ENCODE measurements at regions not wholly inside any gene's neighbourhood (a gene's known extent, or its start where the extent isn't known, plus 50 kb on each side); places are given as distances from the start of the nearest gene placed in this dataset.

DNA sequence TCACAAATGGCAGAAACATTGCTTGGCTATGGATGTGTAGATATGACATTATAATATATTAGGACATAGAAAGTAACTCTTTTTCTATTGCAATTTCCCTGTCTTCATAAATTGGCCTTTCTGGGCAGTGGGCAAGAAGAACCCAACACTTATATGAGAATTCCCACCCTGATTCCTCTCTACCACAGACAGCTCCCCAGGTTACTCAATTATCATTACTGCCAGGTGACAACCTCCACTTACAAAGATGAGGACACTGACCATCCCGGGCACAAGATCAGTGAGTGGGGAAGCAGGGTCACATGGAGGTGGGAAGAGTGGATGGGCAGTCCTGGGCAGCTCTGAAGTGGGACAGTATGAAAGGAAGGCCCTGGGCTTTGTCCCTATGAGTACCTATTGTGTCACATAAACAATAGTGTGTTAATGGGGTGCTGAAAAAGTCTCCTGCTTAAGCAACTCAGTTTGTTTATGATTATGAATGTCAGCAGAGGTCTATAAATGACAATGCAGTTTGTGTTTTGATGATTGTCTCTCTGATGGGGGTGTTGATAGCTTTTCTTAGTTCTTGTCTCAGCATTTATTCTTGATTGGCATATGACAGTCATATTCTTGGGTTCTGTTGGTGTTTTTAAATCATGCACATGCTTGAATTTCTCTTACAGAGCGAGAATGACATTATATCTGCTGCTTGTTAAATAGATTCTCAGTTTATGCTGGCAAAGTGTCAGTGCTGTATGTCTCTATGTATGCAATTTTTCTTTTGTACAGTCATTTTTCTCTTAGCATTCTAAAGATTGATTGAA, 99.9 kb downstream of the SLIT2 start:
- Histone ChIP-seq H3K79me2 (replicated peaks; ENCODE audit: insufficient read depth) (no peaks in the 10 kb centered on the region), H4K20me1 (replicated peaks; ENCODE audit: insufficient read depth) (no peaks in the 10 kb centered on the region), H3K4me3 (no peak overlapping the region), H3K4me1 (ENCODE audit: insufficient read depth) (peaks cover 16% of the 10 kb centered on the region), H3K36me3 (ENCODE audit: insufficient read depth) (no peaks in the 10 kb centered on the region), H2AFZ (no peak overlapping the region), H3K27me3 (ENCODE audit: insufficient read depth) (no peaks in the 10 kb centered on the region), H3K9me2 (ENCODE audit: insufficient read depth) (no peaks in the 10 kb centered on the region), H3F3A (replicated peaks; ENCODE audit: low read depth) (no peaks in the 10 kb centered on the region), H3K27ac (ENCODE audit: low read depth) (no peak overlapping the region), H3K4me2 (no peak overlapping the region)
- Mint-ChIP-seq H3K27ac (no peak overlapping the region), H3K4me1 (peaks cover 29% of the 10 kb centered on the region), H3K9me3 (no peaks in the 10 kb centered on the region), H3K4me3 (no peak overlapping the region), H3K36me3 (ENCODE audit: low read depth) (no peaks in the 10 kb centered on the region), H3K27me3 (ENCODE audit: insufficient read depth, low read depth, poor library complexity) (no peaks in the 10 kb centered on the region)
- no peak for ATAC-seq
- TF ChIP-seq JUNB (IDR thresholded peaks at IDR 0.05; ENCODE audit: unreplicated experiment), result no peak
- no peak for TF ChIP-seq NANOG (IDR thresholded peaks at IDR 0.05; ENCODE audit: borderline replicate concordance)
- no peak for TF ChIP-seq POLR2AphosphoS5 (IDR thresholded peaks at IDR 0.05; ENCODE audit: low read depth)
- TF ChIP-seq EZH2phosphoT487 (IDR thresholded peaks at IDR 0.05; ENCODE audit: unreplicated experiment), result no peak
- TF ChIP-seq, protein P1, sequence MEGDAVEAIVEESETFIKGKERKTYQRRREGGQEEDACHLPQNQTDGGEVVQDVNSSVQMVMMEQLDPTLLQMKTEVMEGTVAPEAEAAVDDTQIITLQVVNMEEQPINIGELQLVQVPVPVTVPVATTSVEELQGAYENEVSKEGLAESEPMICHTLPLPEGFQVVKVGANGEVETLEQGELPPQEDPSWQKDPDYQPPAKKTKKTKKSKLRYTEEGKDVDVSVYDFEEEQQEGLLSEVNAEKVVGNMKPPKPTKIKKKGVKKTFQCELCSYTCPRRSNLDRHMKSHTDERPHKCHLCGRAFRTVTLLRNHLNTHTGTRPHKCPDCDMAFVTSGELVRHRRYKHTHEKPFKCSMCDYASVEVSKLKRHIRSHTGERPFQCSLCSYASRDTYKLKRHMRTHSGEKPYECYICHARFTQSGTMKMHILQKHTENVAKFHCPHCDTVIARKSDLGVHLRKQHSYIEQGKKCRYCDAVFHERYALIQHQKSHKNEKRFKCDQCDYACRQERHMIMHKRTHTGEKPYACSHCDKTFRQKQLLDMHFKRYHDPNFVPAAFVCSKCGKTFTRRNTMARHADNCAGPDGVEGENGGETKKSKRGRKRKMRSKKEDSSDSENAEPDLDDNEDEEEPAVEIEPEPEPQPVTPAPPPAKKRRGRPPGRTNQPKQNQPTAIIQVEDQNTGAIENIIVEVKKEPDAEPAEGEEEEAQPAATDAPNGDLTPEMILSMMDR (conservative IDR thresholded peaks at IDR 0.05; ENCODE audit: low read depth in 2 of 2), result no peak
- TF ChIP-seq, protein P2, sequence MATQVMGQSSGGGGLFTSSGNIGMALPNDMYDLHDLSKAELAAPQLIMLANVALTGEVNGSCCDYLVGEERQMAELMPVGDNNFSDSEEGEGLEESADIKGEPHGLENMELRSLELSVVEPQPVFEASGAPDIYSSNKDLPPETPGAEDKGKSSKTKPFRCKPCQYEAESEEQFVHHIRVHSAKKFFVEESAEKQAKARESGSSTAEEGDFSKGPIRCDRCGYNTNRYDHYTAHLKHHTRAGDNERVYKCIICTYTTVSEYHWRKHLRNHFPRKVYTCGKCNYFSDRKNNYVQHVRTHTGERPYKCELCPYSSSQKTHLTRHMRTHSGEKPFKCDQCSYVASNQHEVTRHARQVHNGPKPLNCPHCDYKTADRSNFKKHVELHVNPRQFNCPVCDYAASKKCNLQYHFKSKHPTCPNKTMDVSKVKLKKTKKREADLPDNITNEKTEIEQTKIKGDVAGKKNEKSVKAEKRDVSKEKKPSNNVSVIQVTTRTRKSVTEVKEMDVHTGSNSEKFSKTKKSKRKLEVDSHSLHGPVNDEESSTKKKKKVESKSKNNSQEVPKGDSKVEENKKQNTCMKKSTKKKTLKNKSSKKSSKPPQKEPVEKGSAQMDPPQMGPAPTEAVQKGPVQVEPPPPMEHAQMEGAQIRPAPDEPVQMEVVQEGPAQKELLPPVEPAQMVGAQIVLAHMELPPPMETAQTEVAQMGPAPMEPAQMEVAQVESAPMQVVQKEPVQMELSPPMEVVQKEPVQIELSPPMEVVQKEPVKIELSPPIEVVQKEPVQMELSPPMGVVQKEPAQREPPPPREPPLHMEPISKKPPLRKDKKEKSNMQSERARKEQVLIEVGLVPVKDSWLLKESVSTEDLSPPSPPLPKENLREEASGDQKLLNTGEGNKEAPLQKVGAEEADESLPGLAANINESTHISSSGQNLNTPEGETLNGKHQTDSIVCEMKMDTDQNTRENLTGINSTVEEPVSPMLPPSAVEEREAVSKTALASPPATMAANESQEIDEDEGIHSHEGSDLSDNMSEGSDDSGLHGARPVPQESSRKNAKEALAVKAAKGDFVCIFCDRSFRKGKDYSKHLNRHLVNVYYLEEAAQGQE (IDR thresholded peaks at IDR 0.05; ENCODE audit: unreplicated experiment), result no peak
- no peak for DNase-seq (ENCODE audit: low spot score)

DNA sequence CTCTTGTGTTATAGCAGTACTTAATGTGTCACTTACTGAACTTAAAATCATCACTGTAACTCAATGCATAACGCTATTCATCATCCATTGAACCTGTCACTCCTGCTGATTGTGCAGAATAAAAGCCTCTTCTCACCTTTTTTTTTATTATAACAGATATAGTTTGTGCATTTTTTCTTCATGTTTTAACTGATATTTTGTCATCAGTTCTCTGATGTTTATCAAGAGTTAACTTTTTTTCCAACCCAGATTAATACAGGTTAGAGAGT, 100.4 kb downstream of the SLIT2 start:
- no peak overlapping the region for H3K27ac Mint-ChIP-seq
- Histone ChIP-seq H3F3A (replicated peaks; ENCODE audit: low read depth) (no peaks in the 10 kb centered on the region), H3K9me2 (ENCODE audit: insufficient read depth) (no peaks in the 10 kb centered on the region), H4K20me1 (replicated peaks; ENCODE audit: insufficient read depth) (no peaks in the 10 kb centered on the region), H3K4me3 (no peak overlapping the region), H3K27me3 (ENCODE audit: insufficient read depth) (no peaks in the 10 kb centered on the region), H3K79me2 (replicated peaks; ENCODE audit: insufficient read depth) (no peaks in the 10 kb centered on the region), H2AFZ (no peak overlapping the region), H3K27ac (ENCODE audit: low read depth) (no peak overlapping the region), H3K36me3 (ENCODE audit: insufficient read depth) (no peaks in the 10 kb centered on the region), H3K4me1 (ENCODE audit: insufficient read depth) (peaks cover 16% of the 10 kb centered on the region), H3K4me2 (no peak overlapping the region)
- no peaks in the 10 kb centered on the region for H3K36me3 Mint-ChIP-seq (ENCODE audit: low read depth)
- H3K4me1 Mint-ChIP-seq, result peaks cover 32% of the 10 kb centered on the region
- DNase-seq (ENCODE audit: low spot score) (no peak), ATAC-seq (no peak)
- H3K27me3 Mint-ChIP-seq (ENCODE audit: insufficient read depth, low read depth, poor library complexity), result no peaks in the 10 kb centered on the region
- no peaks in the 10 kb centered on the region for H3K9me3 Mint-ChIP-seq
- no peak overlapping the region for H3K4me3 Mint-ChIP-seq
- TF ChIP-seq ZNF114 (CRISPR knock-in tag; IDR thresholded peaks at IDR 0.05) (no peak), STAT1 (IDR thresholded peaks at IDR 0.05; ENCODE audit: unreplicated experiment) (no peak), CREB1 (CRISPR knock-in tag; IDR thresholded peaks at IDR 0.05; ENCODE audit: low read depth) (no peak), JUNB (IDR thresholded peaks at IDR 0.05; ENCODE audit: unreplicated experiment) (no peak), POLR2AphosphoS5 (IDR thresholded peaks at IDR 0.05; ENCODE audit: low read depth) (no peak), NANOG (IDR thresholded peaks at IDR 0.05; ENCODE audit: borderline replicate concordance) (no peak), EZH2 (IDR thresholded peaks at IDR 0.05; ENCODE audit: low read depth, unreplicated experiment) (no peak)
- TF ChIP-seq, protein P3, sequence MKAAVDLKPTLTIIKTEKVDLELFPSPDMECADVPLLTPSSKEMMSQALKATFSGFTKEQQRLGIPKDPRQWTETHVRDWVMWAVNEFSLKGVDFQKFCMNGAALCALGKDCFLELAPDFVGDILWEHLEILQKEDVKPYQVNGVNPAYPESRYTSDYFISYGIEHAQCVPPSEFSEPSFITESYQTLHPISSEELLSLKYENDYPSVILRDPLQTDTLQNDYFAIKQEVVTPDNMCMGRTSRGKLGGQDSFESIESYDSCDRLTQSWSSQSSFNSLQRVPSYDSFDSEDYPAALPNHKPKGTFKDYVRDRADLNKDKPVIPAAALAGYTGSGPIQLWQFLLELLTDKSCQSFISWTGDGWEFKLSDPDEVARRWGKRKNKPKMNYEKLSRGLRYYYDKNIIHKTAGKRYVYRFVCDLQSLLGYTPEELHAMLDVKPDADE (IDR thresholded peaks at IDR 0.05), result no peak
- TF ChIP-seq, protein P2 (IDR thresholded peaks at IDR 0.05; ENCODE audit: unreplicated experiment), result no peak

All from GM23338 (cell line).